HG03280 (cell line): ENCODE measurements at regions not wholly inside any gene's neighbourhood (a gene's known extent, or its start where the extent isn't known, plus 50 kb on each side); places are given as distances from the start of the nearest gene placed in this dataset.
"Not testable (repeated sequence)": the region's sequence is repeated elsewhere in the genome, so short reads cannot be mapped to it uniquely, and the experiment has no call there.

Source experiments
- ATAC-seq: cut with Tn5 transposase; IDR thresholded peaks from one replicate; pipeline ENCODE4 v1.9.1; 2021; ENCODE audit warnings: mild to moderate bottlenecking, moderate library complexity; ENCODE audit not compliant: unreplicated experiment

GRCh38 chr5:174462129-174462528 is 262.3 kb upstream of the MSX2 start:
- ATAC-seq = no peak

- no peak for ATAC-seq
Observed at GRCh38 chr5:174464504-174465165, 259.7 kb upstream of the MSX2 start.

- ATAC-seq = not testable (repeated sequence)
Observed at GRCh38 chr5:174471528-174471927, 252.9 kb upstream of the MSX2 start.

- ATAC-seq = no peak
Observed at GRCh38 chr5:174472956-174473355, 251.4 kb upstream of the MSX2 start.

- not testable (repeated sequence) for ATAC-seq
Observed at GRCh38 chr5:174476001-174476400, 248.4 kb upstream of the MSX2 start.

- ATAC-seq = no peak
Observed at GRCh38 chr5:174479325-174479724, 245.1 kb upstream of the MSX2 start.

- ATAC-seq = no peak
Observed at GRCh38 chr5:174481737-174482136, 242.6 kb upstream of the MSX2 start.

- ATAC-seq = no peak
Observed at GRCh38 chr5:174482607-174483024, 241.8 kb upstream of the MSX2 start.

GRCh38 chr5:174483411-174483810 is 241.0 kb upstream of the MSX2 start:
- no peak for ATAC-seq

- ATAC-seq = no peak
Observed at GRCh38 chr5:174489215-174489614, 235.2 kb upstream of the MSX2 start.

- ATAC-seq = no peak
Observed at GRCh38 chr5:174489920-174490597, 234.3 kb upstream of the MSX2 start.

GRCh38 chr5:174490728-174491127 is 233.7 kb upstream of the MSX2 start:
- ATAC-seq = no peak

- no peak for ATAC-seq
Observed at GRCh38 chr5:174491265-174491664, 233.1 kb upstream of the MSX2 start.

- ATAC-seq = no peak
Observed at GRCh38 chr5:174491761-174492350, 232.5 kb upstream of the MSX2 start.

- ATAC-seq = no peak
Observed at GRCh38 chr5:174493530-174493929, 230.9 kb upstream of the MSX2 start.

GRCh38 chr5:174497939-174498338 is 226.4 kb upstream of the MSX2 start:
- ATAC-seq = not testable (repeated sequence)

GRCh38 chr5:174498575-174498974 is 225.8 kb upstream of the MSX2 start:
- ATAC-seq = not testable (repeated sequence)

GRCh38 chr5:174500636-174501035 is 223.7 kb upstream of the MSX2 start:
- ATAC-seq = no peak

- no peak for ATAC-seq
Observed at GRCh38 chr5:174501461-174502069, 222.8 kb upstream of the MSX2 start.

GRCh38 chr5:174503086-174503460 is 221.3 kb upstream of the MSX2 start:
- ATAC-seq = no peak

GRCh38 chr5:174503461-174504265 is 220.7 kb upstream of the MSX2 start:
- no peak for ATAC-seq
